Mesendoderm (in vitro differentiated cells): ENCODE measurements at regions not wholly inside any gene's neighbourhood (a gene's known extent, or its start where the extent isn't known, plus 50 kb on each side); places are given as distances from the start of the nearest gene placed in this dataset.

Source experiments
- DNase-seq: peaks from one replicate; pipeline ENCODE4 v3.0.0; 2013
- H2AK5ac ChIP-seq: 2 replicates; pipeline ENCODE4 v1.6.1; 2013; ENCODE audit warnings: low read length, inconsistent platforms
- H2BK120ac ChIP-seq: 2 replicates; pipeline ENCODE4 v1.6.1; 2013; ENCODE audit warnings: low read depth, mild to moderate bottlenecking, low read length, moderate library complexity, mixed read lengths
- H2BK15ac ChIP-seq: replicated peaks from 2 replicates; pipeline ENCODE4 v1.6.1; 2013; ENCODE audit warnings: low read depth, mild to moderate bottlenecking, moderate library complexity
- H2BK5ac ChIP-seq: 2 replicates; pipeline ENCODE4 v1.6.1; 2013; ENCODE audit warnings: low read length, inconsistent platforms
- H3K18ac ChIP-seq: 2 replicates; pipeline ENCODE4 v1.6.1; 2013; ENCODE audit warnings: mild to moderate bottlenecking, low read length, mixed read lengths
- H3K23ac ChIP-seq: one replicate; pipeline ENCODE4 v1.6.1; 2013; ENCODE audit warnings: low read length
- H3K27ac ChIP-seq: 2 replicates; pipeline ENCODE4 v1.5.1; 2013; ENCODE audit warnings: low read depth, mild to moderate bottlenecking, inconsistent platforms, low read length, moderate library complexity
- H3K27me3 ChIP-seq: 2 replicates; pipeline ENCODE4 v1.6.1; 2013; ENCODE audit warnings: low read length, control low read depth, mild to moderate bottlenecking, inconsistent platforms; ENCODE audit not compliant: insufficient read depth, poor library complexity
- H3K36me3 ChIP-seq: 2 replicates; pipeline ENCODE4 v1.6.1; 2013; ENCODE audit warnings: low read length, inconsistent platforms; ENCODE audit not compliant: control insufficient read depth, insufficient read depth
- H3K4ac ChIP-seq: one replicate; pipeline ENCODE4 v1.6.1; 2013; ENCODE audit warnings: low read depth, mild to moderate bottlenecking, low read length, moderate library complexity
- H3K4me1 ChIP-seq: 2 replicates; pipeline ENCODE4 v1.6.1; 2013; ENCODE audit warnings: low read depth, low read length, inconsistent platforms; ENCODE audit not compliant: control insufficient read depth
- H3K4me2 ChIP-seq: 2 replicates; pipeline ENCODE4 v1.6.1; 2013; ENCODE audit warnings: low read length
- H3K4me3 ChIP-seq: 2 replicates; pipeline ENCODE4 v1.5.1; 2013; ENCODE audit warnings: mild to moderate bottlenecking, low read length
- H3K56ac ChIP-seq: one replicate; pipeline ENCODE4 v1.6.1; 2013; ENCODE audit warnings: low read length
- H3K79me1 ChIP-seq: 2 replicates; pipeline ENCODE4 v1.6.1; 2013; ENCODE audit warnings: low read length, inconsistent platforms
- H3K79me2 ChIP-seq: 2 replicates; pipeline ENCODE4 v1.6.1; 2013; ENCODE audit warnings: mild to moderate bottlenecking, low read length; ENCODE audit not compliant: control insufficient read depth, insufficient read depth
- H3K9ac ChIP-seq: 2 replicates; pipeline ENCODE4 v1.6.1; 2013; ENCODE audit warnings: low read length, inconsistent platforms
- H4K5ac ChIP-seq: one replicate; pipeline ENCODE4 v1.6.1; 2013; ENCODE audit warnings: low read length
- H4K8ac ChIP-seq: one replicate; pipeline ENCODE4 v1.6.1; 2013; ENCODE audit warnings: low read depth, mild to moderate bottlenecking, control low read depth, low read length, moderate library complexity
- WGBS: extraction: QIAGEN DNeasy Blood & Tissue Kit; methylation state at CpG from one replicate; pipeline ENCODE4 v1.1.7; 2013; ENCODE audit warnings: low lambda C conversion rate, missing lambda C conversion rate; ENCODE audit not compliant: insufficient coverage; ENCODE audit errors: extremely low coverage; 5-methylcytosine and 5-hydroxymethylcytosine counted together

GRCh38 chr2:147718831-147719230 is 126.0 kb upstream of the ACVR2A start:
- Histone ChIP-seq H3K27me3 (no peaks in the 10 kb centered on the region), H3K4me3 (no peak overlapping the region), H3K4me1 (peaks cover 5% of the 10 kb centered on the region), H4K8ac (no peak overlapping the region), H3K23ac (no peak overlapping the region), H3K36me3 (no peaks in the 10 kb centered on the region), H3K9ac (no peak overlapping the region), H3K18ac (no peak overlapping the region), H3K79me1 (no peaks in the 10 kb centered on the region), H2BK5ac (no peak overlapping the region), H2AK5ac (no peak overlapping the region), H3K4me2 (no peak overlapping the region), H3K79me2 (no peaks in the 10 kb centered on the region), H3K56ac (no peak overlapping the region), H3K27ac (no peak overlapping the region), H3K4ac (no peak overlapping the region), H2BK15ac (no peak overlapping the region), H2BK120ac (no peak overlapping the region), H4K5ac (no peak overlapping the region)
- DNase-seq = no peak
- no CpG with 5 or more reads among the region's 2 CpGs for WGBS

GRCh38 chr2:147716906-147717305 is 127.9 kb upstream of the ACVR2A start:
- Histone ChIP-seq H3K56ac (no peak overlapping the region), H3K9ac (no peak overlapping the region), H3K4me1 (peaks cover 1% of the 10 kb centered on the region), H3K27ac (no peak overlapping the region), H3K36me3 (no peaks in the 10 kb centered on the region), H4K8ac (no peak overlapping the region), H3K79me2 (no peaks in the 10 kb centered on the region), H3K18ac (no peak overlapping the region), H3K4me3 (no peak overlapping the region), H3K4ac (no peak overlapping the region), H2BK120ac (no peak overlapping the region), H2BK5ac (no peak overlapping the region), H3K27me3 (no peaks in the 10 kb centered on the region), H4K5ac (no peak overlapping the region), H3K79me1 (no peaks in the 10 kb centered on the region), H2AK5ac (no peak overlapping the region), H2BK15ac (no peak overlapping the region), H3K23ac (no peak overlapping the region), H3K4me2 (no peak overlapping the region)
- DNase-seq = no peak

GRCh38 chr2:147715807-147716206 is 129.0 kb upstream of the ACVR2A start:
- H2BK5ac ChIP-seq = no peak overlapping the region
- no peak overlapping the region for H3K27ac ChIP-seq
- H3K79me1 ChIP-seq = no peaks in the 10 kb centered on the region
- H3K4me3 ChIP-seq = no peak overlapping the region
- H3K9ac ChIP-seq = no peak overlapping the region
- no peak overlapping the region for H4K8ac ChIP-seq
- H3K18ac ChIP-seq = no peak overlapping the region
- H2BK15ac ChIP-seq = no peak overlapping the region
- H3K4ac ChIP-seq = no peak overlapping the region
- no peaks in the 10 kb centered on the region for H3K79me2 ChIP-seq
- H3K23ac ChIP-seq = no peak overlapping the region
- H2AK5ac ChIP-seq = no peak overlapping the region
- no peak overlapping the region for H4K5ac ChIP-seq
- H3K27me3 ChIP-seq = no peaks in the 10 kb centered on the region
- H3K56ac ChIP-seq = no peak overlapping the region
- no peak overlapping the region for H2BK120ac ChIP-seq
- DNase-seq = no peak
- peaks cover 1% of the 10 kb centered on the region for H3K4me1 ChIP-seq
- H3K36me3 ChIP-seq = no peaks in the 10 kb centered on the region
- no peak overlapping the region for H3K4me2 ChIP-seq

GRCh38 chr2:147714582-147714981 is 130.2 kb upstream of the ACVR2A start:
- no CpG with 5 or more reads among the region's 3 CpGs for WGBS
- Histone ChIP-seq H3K27me3 (no peaks in the 10 kb centered on the region), H3K23ac (no peak overlapping the region), H3K4me3 (no peak overlapping the region), H4K5ac (no peak overlapping the region), H3K36me3 (no peaks in the 10 kb centered on the region), H3K79me1 (no peaks in the 10 kb centered on the region), H2BK15ac (no peak overlapping the region), H3K56ac (no peak overlapping the region), H3K27ac (no peak overlapping the region), H3K18ac (peak overlapping the region; percentile 75), H2BK120ac (no peak overlapping the region), H3K4me2 (no peak overlapping the region), H3K4me1 (peaks cover 6% of the 10 kb centered on the region), H2BK5ac (no peak overlapping the region), H2AK5ac (no peak overlapping the region), H3K4ac (no peak overlapping the region), H4K8ac (no peak overlapping the region), H3K9ac (no peak overlapping the region), H3K79me2 (no peaks in the 10 kb centered on the region)
- no peak for DNase-seq

GRCh38 chr2:147713349-147713748 is 131.5 kb upstream of the ACVR2A start:
- no peaks in the 10 kb centered on the region for H3K27me3 ChIP-seq
- no peak overlapping the region for H2BK120ac ChIP-seq
- H3K56ac ChIP-seq = no peak overlapping the region
- peak overlapping the region; percentile 14 for H3K18ac ChIP-seq
- peaks cover 6% of the 10 kb centered on the region for H3K4me1 ChIP-seq
- no peak overlapping the region for H2AK5ac ChIP-seq
- H4K5ac ChIP-seq = no peak overlapping the region
- no peaks in the 10 kb centered on the region for H3K79me2 ChIP-seq
- H3K23ac ChIP-seq = no peak overlapping the region
- H4K8ac ChIP-seq = no peak overlapping the region
- no peak for DNase-seq
- no peak overlapping the region for H3K4me2 ChIP-seq
- H2BK5ac ChIP-seq = no peak overlapping the region
- no peaks in the 10 kb centered on the region for H3K79me1 ChIP-seq
- H3K9ac ChIP-seq = no peak overlapping the region
- peak overlapping the region; percentile 31 for H3K4ac ChIP-seq
- H3K36me3 ChIP-seq = no peaks in the 10 kb centered on the region
- H2BK15ac ChIP-seq = no peak overlapping the region
- no peak overlapping the region for H3K4me3 ChIP-seq
- H3K27ac ChIP-seq = no peak overlapping the region

- Histone ChIP-seq H3K79me2 (no peaks in the 10 kb centered on the region), H3K27ac (no peak overlapping the region), H2BK5ac (no peak overlapping the region), H3K56ac (no peak overlapping the region), H2BK15ac (no peak overlapping the region), H4K5ac (no peak overlapping the region), H3K4ac (no peak overlapping the region), H3K23ac (no peak overlapping the region), H3K27me3 (no peaks in the 10 kb centered on the region), H2BK120ac (no peak overlapping the region), H2AK5ac (no peak overlapping the region), H3K79me1 (no peaks in the 10 kb centered on the region), H3K18ac (no peak overlapping the region), H3K36me3 (no peaks in the 10 kb centered on the region), H3K4me3 (no peak overlapping the region), H3K9ac (no peak overlapping the region), H4K8ac (no peak overlapping the region), H3K4me2 (no peak overlapping the region), H3K4me1 (peaks cover 6% of the 10 kb centered on the region)
- no peak for DNase-seq
- WGBS = no CpG with 5 or more reads among the region's 2 CpGs
Observed at GRCh38 chr2:147712051-147712450, 132.8 kb upstream of the ACVR2A start.
